ENCODE measurements at regions not wholly inside any gene's neighbourhood (a gene's known extent, or its start where the extent isn't known, plus 50 kb on each side); places are given as distances from the start of the nearest gene placed in this dataset.

- intact Hi-C loops (cut with DNase I; ENCODE audit: low total_unique reads) = no loop called here
Measured at GRCh38 chr5:27969157-27969556, 930.8 kb upstream of the CDH9 start.

DNA sequence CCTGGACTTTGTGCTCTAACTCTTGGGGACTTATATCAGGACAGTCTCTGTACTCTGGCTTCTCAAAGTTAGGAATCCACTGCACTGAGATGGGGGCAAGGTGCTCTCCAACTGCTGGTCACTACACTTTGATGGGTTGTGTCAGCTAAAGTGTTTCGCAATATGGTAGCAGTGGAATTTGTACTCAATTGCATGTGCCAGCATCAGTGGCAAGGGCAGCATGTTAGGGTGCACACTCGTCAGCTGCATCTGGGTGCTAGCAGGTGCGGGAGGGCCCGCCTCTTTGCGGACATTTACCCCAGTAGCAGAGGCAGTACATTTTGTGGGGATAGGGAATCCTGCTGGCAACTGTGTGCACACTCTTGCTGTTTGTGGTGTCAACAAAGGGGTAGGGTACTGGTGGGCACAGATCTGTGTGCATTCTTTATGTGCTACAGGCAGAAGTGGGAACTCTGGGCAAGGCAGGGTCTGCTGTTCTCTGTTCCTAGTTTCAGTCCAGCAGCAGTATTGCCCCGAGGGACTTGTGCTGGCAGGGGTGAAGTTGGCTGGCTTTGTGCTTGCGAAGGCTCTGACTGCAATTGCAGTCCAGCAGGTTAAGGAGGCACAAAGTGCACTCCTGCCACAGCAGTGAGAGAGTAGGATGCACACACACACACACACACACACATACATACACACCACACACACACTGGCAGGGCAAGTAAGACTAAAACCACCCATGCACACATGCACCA, 924.8 kb upstream of the CDH9 start:
- Histone ChIP-seq H3K4me3 (no peak overlapping the region), H3K36me3 (ENCODE audit: low read depth, missing control alignments) (no peaks in the 10 kb centered on the region), H3K4me1 (no peaks in the 10 kb centered on the region), H3K27ac (no peak overlapping the region), H3K27me3 (no peaks in the 10 kb centered on the region), H3K9me3 (no peaks in the 10 kb centered on the region)
- no peak for TF ChIP-seq POLR2A (IDR thresholded peaks at IDR 0.05)
- TF ChIP-seq CTCF (IDR thresholded peaks at IDR 0.05) = no peak
- no peak for DNase-seq
- intact Hi-C loops (cut with DNase I; ENCODE audit: low total_unique reads) = no loop called here
- WGBS, 2 donors = 91 to 95% methylated on average over 7 of the region's 7 CpGs

More at GRCh38 chr5:27969157-27969556, 930.8 kb upstream of the CDH9 start:
- Histone ChIP-seq H3K27me3 (no peaks in the 10 kb centered on the region), H3K9me3 (no peaks in the 10 kb centered on the region), H3K27ac (no peak overlapping the region), H3K36me3 (ENCODE audit: low read depth, missing control alignments) (no peaks in the 10 kb centered on the region), H3K4me1 (no peaks in the 10 kb centered on the region), H3K4me3 (no peak overlapping the region)
- TF ChIP-seq CTCF (IDR thresholded peaks at IDR 0.05) = no peak
- no peak for TF ChIP-seq POLR2A (IDR thresholded peaks at IDR 0.05)
- no peak for DNase-seq

- Histone ChIP-seq H3K4me3 (no peak overlapping the region), H3K9me3 (no peaks in the 10 kb centered on the region), H3K27me3 (no peaks in the 10 kb centered on the region), H3K4me1 (no peaks in the 10 kb centered on the region), H3K27ac (no peak overlapping the region), H3K36me3 (ENCODE audit: low read depth, missing control alignments) (no peaks in the 10 kb centered on the region)
- TF ChIP-seq CTCF (IDR thresholded peaks at IDR 0.05) (no peak), POLR2A (IDR thresholded peaks at IDR 0.05) (no peak)
- intact Hi-C loops (cut with DNase I; ENCODE audit: low total_unique reads) = no loop called here
- 70 to 75% methylated on average over 2 of the region's 2 CpGs for WGBS, 2 donors
- no peak for DNase-seq
Measured at GRCh38 chr5:27962198-27962597, 923.8 kb upstream of the CDH9 start.

DNA sequence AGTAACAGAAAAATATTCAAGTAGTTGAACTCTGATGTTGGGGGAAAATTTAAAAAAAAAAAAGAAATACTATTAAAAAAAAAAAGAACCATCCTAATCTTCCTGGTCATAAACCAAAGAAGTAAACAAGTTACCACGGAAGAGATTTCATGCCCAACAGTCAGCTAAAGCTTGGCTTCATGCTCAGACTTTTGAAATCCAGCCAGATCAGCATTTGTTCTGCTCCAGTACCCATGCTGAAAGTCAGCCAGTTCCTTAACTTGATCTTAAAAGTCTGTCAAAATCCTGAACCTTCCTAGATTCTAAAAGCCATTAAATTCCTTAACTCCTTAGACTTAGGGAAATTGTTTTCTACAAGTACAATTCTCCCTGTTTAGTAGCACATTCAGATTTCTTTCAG, 908.7 kb upstream of the CDH9 start:
- intact Hi-C loops (cut with DNase I; ENCODE audit: low total_unique reads) = no loop called here
- Histone ChIP-seq H3K27me3 (no peaks in the 10 kb centered on the region), H3K9me3 (no peaks in the 10 kb centered on the region), H3K4me1 (no peaks in the 10 kb centered on the region), H3K36me3 (ENCODE audit: low read depth, missing control alignments) (no peaks in the 10 kb centered on the region), H3K27ac (no peak overlapping the region), H3K4me3 (no peak overlapping the region)
- TF ChIP-seq POLR2A (IDR thresholded peaks at IDR 0.05) = no peak
- no peak for TF ChIP-seq CTCF (IDR thresholded peaks at IDR 0.05)
- DNase-seq = no peak
- WGBS, 2 donors = 9 to 33% methylated on average over 1 of the region's 1 CpG

GRCh38 chr5:27944471-27944870, 906.1 kb upstream of the CDH9 start:
- no peak overlapping the region for H3K27ac ChIP-seq
- WGBS, 2 donors = 88 to 93% methylated on average over 3 of the region's 3 CpGs
- intact Hi-C loops (cut with DNase I; ENCODE audit: low total_unique reads) = no loop called here
- no peak for DNase-seq
- H3K9me3 ChIP-seq = no peaks in the 10 kb centered on the region
- H3K4me1 ChIP-seq = no peaks in the 10 kb centered on the region
- no peaks in the 10 kb centered on the region for H3K27me3 ChIP-seq
- no peaks in the 10 kb centered on the region for H3K36me3 ChIP-seq (ENCODE audit: low read depth, missing control alignments)
- H3K4me3 ChIP-seq = no peak overlapping the region
- TF ChIP-seq CTCF (IDR thresholded peaks at IDR 0.05) (no peak), POLR2A (IDR thresholded peaks at IDR 0.05) (no peak)

Data from testis (tissue), 2 donors.